ENCODE measurements at regions not wholly inside any gene's neighbourhood (a gene's known extent, or its start where the extent isn't known, plus 50 kb on each side); places are given as distances from the start of the nearest gene placed in this dataset.

GRCh38 chr13:39931505-39931904 is 276.0 kb downstream of the COG6 start:
- TF ChIP-seq FOXM1 (IDR thresholded peaks at IDR 0.05; ENCODE audit: low read depth) (no peak), FOXM1 (CRISPR knock-in tag; IDR thresholded peaks at IDR 0.05; ENCODE audit: low read depth) (no peak), POLR2A (conservative IDR thresholded peaks at IDR 0.05) (no peak), DNMT1 (IDR thresholded peaks at IDR 0.05) (no peak), SPI1 (IDR thresholded peaks at IDR 0.05; ENCODE audit: borderline replicate concordance, low read depth, low read length) (no peak), L3MBTL2 (IDR thresholded peaks at IDR 0.05) (no peak), TBP (optimal IDR thresholded peaks at IDR 0.05; ENCODE audit: low read depth, low read length) (no peak), CLOCK (CRISPR knock-in tag; IDR thresholded peaks at IDR 0.05; ENCODE audit: borderline replicate concordance) (no peak), SIRT6 (IDR thresholded peaks at IDR 0.05; ENCODE audit: low read depth, low read length) (no peak)
- TF ChIP-seq, protein P1, sequence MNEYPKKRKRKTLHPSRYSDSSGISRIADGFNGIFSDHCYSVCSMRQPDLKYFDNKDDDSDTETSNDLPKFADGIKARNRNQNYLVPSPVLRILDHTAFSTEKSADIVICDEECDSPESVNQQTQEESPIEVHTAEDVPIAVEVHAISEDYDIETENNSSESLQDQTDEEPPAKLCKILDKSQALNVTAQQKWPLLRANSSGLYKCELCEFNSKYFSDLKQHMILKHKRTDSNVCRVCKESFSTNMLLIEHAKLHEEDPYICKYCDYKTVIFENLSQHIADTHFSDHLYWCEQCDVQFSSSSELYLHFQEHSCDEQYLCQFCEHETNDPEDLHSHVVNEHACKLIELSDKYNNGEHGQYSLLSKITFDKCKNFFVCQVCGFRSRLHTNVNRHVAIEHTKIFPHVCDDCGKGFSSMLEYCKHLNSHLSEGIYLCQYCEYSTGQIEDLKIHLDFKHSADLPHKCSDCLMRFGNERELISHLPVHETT (CRISPR knock-in tag; conservative IDR thresholded peaks at IDR 0.05 in 1 of 2, IDR thresholded peaks at IDR 0.05 in 1 of 2) = no peak
- TF ChIP-seq, protein P2, sequence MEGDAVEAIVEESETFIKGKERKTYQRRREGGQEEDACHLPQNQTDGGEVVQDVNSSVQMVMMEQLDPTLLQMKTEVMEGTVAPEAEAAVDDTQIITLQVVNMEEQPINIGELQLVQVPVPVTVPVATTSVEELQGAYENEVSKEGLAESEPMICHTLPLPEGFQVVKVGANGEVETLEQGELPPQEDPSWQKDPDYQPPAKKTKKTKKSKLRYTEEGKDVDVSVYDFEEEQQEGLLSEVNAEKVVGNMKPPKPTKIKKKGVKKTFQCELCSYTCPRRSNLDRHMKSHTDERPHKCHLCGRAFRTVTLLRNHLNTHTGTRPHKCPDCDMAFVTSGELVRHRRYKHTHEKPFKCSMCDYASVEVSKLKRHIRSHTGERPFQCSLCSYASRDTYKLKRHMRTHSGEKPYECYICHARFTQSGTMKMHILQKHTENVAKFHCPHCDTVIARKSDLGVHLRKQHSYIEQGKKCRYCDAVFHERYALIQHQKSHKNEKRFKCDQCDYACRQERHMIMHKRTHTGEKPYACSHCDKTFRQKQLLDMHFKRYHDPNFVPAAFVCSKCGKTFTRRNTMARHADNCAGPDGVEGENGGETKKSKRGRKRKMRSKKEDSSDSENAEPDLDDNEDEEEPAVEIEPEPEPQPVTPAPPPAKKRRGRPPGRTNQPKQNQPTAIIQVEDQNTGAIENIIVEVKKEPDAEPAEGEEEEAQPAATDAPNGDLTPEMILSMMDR (IDR thresholded peaks at IDR 0.05 in 2 of 3, conservative IDR thresholded peaks at IDR 0.05 in 1 of 3; ENCODE audit: insufficient read depth in 2 of 3, low read depth in 1 of 3, low read length in 3 of 3) = no peak
- TF ChIP-seq, protein P3, sequence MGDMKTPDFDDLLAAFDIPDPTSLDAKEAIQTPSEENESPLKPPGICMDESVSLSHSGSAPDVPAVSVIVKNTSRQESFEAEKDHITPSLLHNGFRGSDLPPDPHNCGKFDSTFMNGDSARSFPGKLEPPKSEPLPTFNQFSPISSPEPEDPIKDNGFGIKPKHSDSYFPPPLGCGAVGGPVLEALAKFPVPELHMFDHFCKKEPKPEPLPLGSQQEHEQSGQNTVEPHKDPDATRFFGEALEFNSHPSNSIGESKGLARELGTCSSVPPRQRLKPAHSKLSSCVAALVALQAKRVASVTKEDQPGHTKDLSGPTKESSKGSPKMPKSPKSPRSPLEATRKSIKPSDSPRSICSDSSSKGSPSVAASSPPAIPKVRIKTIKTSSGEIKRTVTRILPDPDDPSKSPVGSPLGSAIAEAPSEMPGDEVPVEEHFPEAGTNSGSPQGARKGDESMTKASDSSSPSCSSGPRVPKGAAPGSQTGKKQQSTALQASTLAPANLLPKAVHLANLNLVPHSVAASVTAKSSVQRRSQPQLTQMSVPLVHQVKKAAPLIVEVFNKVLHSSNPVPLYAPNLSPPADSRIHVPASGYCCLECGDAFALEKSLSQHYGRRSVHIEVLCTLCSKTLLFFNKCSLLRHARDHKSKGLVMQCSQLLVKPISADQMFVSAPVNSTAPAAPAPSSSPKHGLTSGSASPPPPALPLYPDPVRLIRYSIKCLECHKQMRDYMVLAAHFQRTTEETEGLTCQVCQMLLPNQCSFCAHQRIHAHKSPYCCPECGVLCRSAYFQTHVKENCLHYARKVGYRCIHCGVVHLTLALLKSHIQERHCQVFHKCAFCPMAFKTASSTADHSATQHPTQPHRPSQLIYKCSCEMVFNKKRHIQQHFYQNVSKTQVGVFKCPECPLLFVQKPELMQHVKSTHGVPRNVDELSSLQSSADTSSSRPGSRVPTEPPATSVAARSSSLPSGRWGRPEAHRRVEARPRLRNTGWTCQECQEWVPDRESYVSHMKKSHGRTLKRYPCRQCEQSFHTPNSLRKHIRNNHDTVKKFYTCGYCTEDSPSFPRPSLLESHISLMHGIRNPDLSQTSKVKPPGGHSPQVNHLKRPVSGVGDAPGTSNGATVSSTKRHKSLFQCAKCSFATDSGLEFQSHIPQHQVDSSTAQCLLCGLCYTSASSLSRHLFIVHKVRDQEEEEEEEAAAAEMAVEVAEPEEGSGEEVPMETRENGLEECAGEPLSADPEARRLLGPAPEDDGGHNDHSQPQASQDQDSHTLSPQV (IDR thresholded peaks at IDR 0.05) = no peak
